Astrocyte (in vitro differentiated cells and primary cell): ENCODE measurements at regions not wholly inside any gene's neighbourhood (a gene's known extent, or its start where the extent isn't known, plus 50 kb on each side); places are given as distances from the start of the nearest gene placed in this dataset.

Experiments
- DNase-seq: peaks from one replicate; pipeline ENCODE4 v3.0.0-alpha.2; 2010; ENCODE audit warnings: low read depth
- FAIRE-seq: peaks from 2 replicates; lab custom pipeline; 2011; peaks lifted over from hg19 to GRCh38; lab: Jason Lieb, UNC
- H2AFZ ChIP-seq: 2 replicates; pipeline ENCODE4 v1.6.0; 2012; ENCODE audit warnings: low read depth, low read length, inconsistent platforms
- H3K27ac ChIP-seq: 2 replicates; pipeline ENCODE4 v1.5.1; 2011; ENCODE audit warnings: low read depth, low read length, inconsistent platforms
- H3K27me3 ChIP-seq: 2 replicates; pipeline ENCODE4 v1.6.0; 2011; ENCODE audit warnings: low read length, inconsistent platforms; ENCODE audit not compliant: insufficient read depth
- H3K36me3 ChIP-seq: 2 replicates; pipeline ENCODE4 v1.5.1; 2011; ENCODE audit warnings: low read length, inconsistent platforms; ENCODE audit not compliant: insufficient read depth
- H3K4me1 ChIP-seq: 2 replicates; pipeline ENCODE4 v1.5.1; 2011; ENCODE audit warnings: low read length, inconsistent platforms; ENCODE audit not compliant: insufficient read depth
- H3K4me2 ChIP-seq: 2 replicates; pipeline ENCODE4 v1.6.0; 2012; ENCODE audit warnings: low read length, inconsistent platforms
- H3K4me3 ChIP-seq: 2 replicates; pipeline ENCODE4 v1.5.1; 2011; ENCODE audit warnings: low read depth, mild to moderate bottlenecking, low read length, inconsistent platforms; ENCODE audit not compliant: insufficient read depth
- H3K79me2 ChIP-seq: 2 replicates; pipeline ENCODE4 v1.6.0; 2012; ENCODE audit warnings: mild to moderate bottlenecking, low read length, inconsistent platforms; ENCODE audit not compliant: insufficient read depth
- H3K9ac ChIP-seq: 2 replicates; pipeline ENCODE4 v1.6.0; 2012; ENCODE audit warnings: mild to moderate bottlenecking, low read length, inconsistent platforms
- H3K9me3 ChIP-seq: 2 replicates; pipeline ENCODE4 v1.5.1; 2012; ENCODE audit warnings: low read depth, mild to moderate bottlenecking, low read length, inconsistent platforms; ENCODE audit not compliant: insufficient read depth
- H4K20me1 ChIP-seq: 2 replicates; pipeline ENCODE4 v1.6.0; 2012; ENCODE audit warnings: low read length, inconsistent platforms; ENCODE audit not compliant: insufficient read depth
- H3K27ac Mint-ChIP-seq: one replicate; pipeline ENCODE4 v1.8.0; 2021; ENCODE audit warnings: mild to moderate bottlenecking, mixed read lengths; ENCODE audit not compliant: unreplicated experiment
- H3K27me3 Mint-ChIP-seq: one replicate; pipeline ENCODE4 v1.8.0; 2021; ENCODE audit warnings: low read depth, mixed read lengths; ENCODE audit not compliant: unreplicated experiment
- H3K36me3 Mint-ChIP-seq: one replicate; pipeline ENCODE4 v1.8.0; 2021; ENCODE audit warnings: low read depth, mixed read lengths; ENCODE audit not compliant: unreplicated experiment
- H3K4me1 Mint-ChIP-seq: one replicate; pipeline ENCODE4 v1.8.0; 2021; ENCODE audit warnings: low read depth, mixed read lengths; ENCODE audit not compliant: unreplicated experiment
- H3K4me3 Mint-ChIP-seq: one replicate; pipeline ENCODE4 v1.8.0; 2021; ENCODE audit warnings: mild to moderate bottlenecking, moderate library complexity, mixed read lengths; ENCODE audit not compliant: unreplicated experiment
- H3K9me3 Mint-ChIP-seq: one replicate; pipeline ENCODE4 v1.8.0; 2021; ENCODE audit warnings: mild to moderate bottlenecking, mixed read lengths; ENCODE audit not compliant: unreplicated experiment
- EZH2 ChIP-seq: IDR thresholded peaks from 2 replicates; pipeline ENCODE4 v1.6.1; 2012; ENCODE audit warnings: mild to moderate bottlenecking, low read length, inconsistent platforms; ENCODE audit not compliant: insufficient read depth
- TF ChIP-seq, protein P1 (sequence below): IDR thresholded peaks from 2 replicates; pipeline ENCODE4 v1.5.1; 2011; ENCODE audit warnings: low read depth, mild to moderate bottlenecking, inconsistent platforms, low read length, moderate library complexity; ENCODE audit not compliant: insufficient read depth

DNA sequence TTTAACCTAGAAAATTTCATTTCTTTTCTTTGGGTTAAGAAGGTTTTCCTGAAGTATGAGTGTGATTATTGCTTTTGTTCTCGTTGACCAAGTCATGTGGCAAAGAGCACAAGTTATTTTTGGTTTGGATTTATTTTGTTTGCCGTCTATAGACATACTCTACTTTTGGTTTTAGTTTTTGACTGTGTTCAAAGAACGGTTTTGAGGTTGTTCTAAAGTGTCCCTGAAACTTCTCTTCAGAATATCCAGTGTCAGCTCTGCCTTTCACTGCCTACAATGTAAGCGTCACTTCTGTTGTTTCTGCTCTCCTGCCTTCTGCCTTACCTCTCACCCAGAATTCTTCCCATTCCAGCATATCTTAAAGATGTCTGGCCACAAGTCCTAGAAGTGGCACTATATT lies 812.2 kb downstream of the C4orf33 start:
- Histone ChIP-seq H3K9ac (no peak overlapping the region), H3K4me3 (no peak overlapping the region), H3K27me3 (no peaks in the 10 kb centered on the region), H2AFZ (no peak overlapping the region), H3K9me3 (no peaks in the 10 kb centered on the region), H3K4me1 (no peaks in the 10 kb centered on the region), H3K27ac (no peak overlapping the region), H3K79me2 (no peaks in the 10 kb centered on the region), H3K4me2 (no peak overlapping the region), H4K20me1 (no peaks in the 10 kb centered on the region), H3K36me3 (no peaks in the 10 kb centered on the region)
- Mint-ChIP-seq H3K27ac (no peak overlapping the region), H3K4me1 (peaks cover 1% of the 10 kb centered on the region), H3K4me3 (no peak overlapping the region), H3K9me3 (no peaks in the 10 kb centered on the region), H3K36me3 (no peaks in the 10 kb centered on the region), H3K27me3 (no peaks in the 10 kb centered on the region)
- DNase-seq (no peak), FAIRE-seq (no peak)
- TF ChIP-seq, protein P1, sequence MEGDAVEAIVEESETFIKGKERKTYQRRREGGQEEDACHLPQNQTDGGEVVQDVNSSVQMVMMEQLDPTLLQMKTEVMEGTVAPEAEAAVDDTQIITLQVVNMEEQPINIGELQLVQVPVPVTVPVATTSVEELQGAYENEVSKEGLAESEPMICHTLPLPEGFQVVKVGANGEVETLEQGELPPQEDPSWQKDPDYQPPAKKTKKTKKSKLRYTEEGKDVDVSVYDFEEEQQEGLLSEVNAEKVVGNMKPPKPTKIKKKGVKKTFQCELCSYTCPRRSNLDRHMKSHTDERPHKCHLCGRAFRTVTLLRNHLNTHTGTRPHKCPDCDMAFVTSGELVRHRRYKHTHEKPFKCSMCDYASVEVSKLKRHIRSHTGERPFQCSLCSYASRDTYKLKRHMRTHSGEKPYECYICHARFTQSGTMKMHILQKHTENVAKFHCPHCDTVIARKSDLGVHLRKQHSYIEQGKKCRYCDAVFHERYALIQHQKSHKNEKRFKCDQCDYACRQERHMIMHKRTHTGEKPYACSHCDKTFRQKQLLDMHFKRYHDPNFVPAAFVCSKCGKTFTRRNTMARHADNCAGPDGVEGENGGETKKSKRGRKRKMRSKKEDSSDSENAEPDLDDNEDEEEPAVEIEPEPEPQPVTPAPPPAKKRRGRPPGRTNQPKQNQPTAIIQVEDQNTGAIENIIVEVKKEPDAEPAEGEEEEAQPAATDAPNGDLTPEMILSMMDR: no peak
- no peak for TF ChIP-seq EZH2

DNA sequence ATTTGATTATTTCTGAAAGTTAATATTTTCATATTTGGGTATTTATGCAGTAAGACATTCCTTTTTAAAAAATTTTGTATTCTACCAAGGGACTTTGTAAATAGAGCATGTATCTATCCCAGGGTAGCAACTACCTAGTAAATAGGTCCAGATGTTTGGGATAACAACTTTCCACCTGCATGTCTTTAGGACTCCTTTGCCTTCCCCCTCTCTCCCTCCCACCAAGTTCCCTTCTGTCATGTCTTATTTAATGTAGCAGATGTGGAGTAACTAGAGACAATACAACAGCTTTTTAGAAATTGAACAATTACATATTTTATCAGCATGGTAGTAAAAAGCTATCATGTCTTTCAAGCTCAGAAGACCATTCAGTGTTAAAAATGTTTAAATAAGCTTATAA lies 821.0 kb downstream of the C4orf33 start:
- no peak overlapping the region for H3K4me3 ChIP-seq
- H2AFZ ChIP-seq: no peak overlapping the region
- DNase-seq (no peak), FAIRE-seq (no peak)
- H3K9me3 Mint-ChIP-seq: no peaks in the 10 kb centered on the region
- H3K79me2 ChIP-seq: no peaks in the 10 kb centered on the region
- H3K4me2 ChIP-seq: no peak overlapping the region
- H4K20me1 ChIP-seq: no peaks in the 10 kb centered on the region
- no peak overlapping the region for H3K27ac ChIP-seq
- H3K9ac ChIP-seq: no peak overlapping the region
- no peaks in the 10 kb centered on the region for H3K36me3 Mint-ChIP-seq
- no peaks in the 10 kb centered on the region for H3K27me3 ChIP-seq
- H3K27me3 Mint-ChIP-seq: no peaks in the 10 kb centered on the region
- H3K4me1 Mint-ChIP-seq: peaks cover 10% of the 10 kb centered on the region
- TF ChIP-seq, protein P1: no peak
- TF ChIP-seq EZH2: no peak
- no peak overlapping the region for H3K4me3 Mint-ChIP-seq
- no peak overlapping the region for H3K27ac Mint-ChIP-seq
- no peaks in the 10 kb centered on the region for H3K4me1 ChIP-seq
- H3K36me3 ChIP-seq: no peaks in the 10 kb centered on the region
- no peaks in the 10 kb centered on the region for H3K9me3 ChIP-seq

DNA sequence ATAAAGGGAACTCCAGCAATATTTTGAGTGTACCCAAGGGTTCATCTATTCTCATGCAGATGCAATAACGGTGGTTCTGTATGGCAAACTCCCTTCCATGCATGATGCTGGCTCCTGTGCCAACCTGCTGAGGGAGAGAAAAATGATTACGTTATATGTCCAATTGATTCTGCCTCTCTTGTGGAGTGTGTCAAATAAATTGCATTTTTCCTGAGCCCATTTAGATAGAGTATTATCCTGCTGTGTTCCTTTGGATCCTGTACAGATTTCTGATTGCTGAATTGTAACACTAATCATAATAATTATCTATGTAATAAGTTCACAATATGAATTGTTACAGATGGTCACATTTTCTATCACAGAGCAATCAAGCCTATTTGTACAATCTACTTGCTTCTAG lies 821.7 kb downstream of the C4orf33 start:
- Mint-ChIP-seq H3K4me1 (peaks cover 9% of the 10 kb centered on the region), H3K4me3 (no peak overlapping the region), H3K27me3 (no peaks in the 10 kb centered on the region), H3K9me3 (no peaks in the 10 kb centered on the region), H3K36me3 (no peaks in the 10 kb centered on the region), H3K27ac (no peak overlapping the region)
- Histone ChIP-seq H3K9me3 (no peaks in the 10 kb centered on the region), H2AFZ (no peak overlapping the region), H3K9ac (no peak overlapping the region), H3K4me3 (no peak overlapping the region), H3K4me1 (no peaks in the 10 kb centered on the region), H3K79me2 (no peaks in the 10 kb centered on the region), H3K36me3 (no peaks in the 10 kb centered on the region), H4K20me1 (no peaks in the 10 kb centered on the region), H3K4me2 (no peak overlapping the region), H3K27ac (no peak overlapping the region), H3K27me3 (no peaks in the 10 kb centered on the region)
- no peak for TF ChIP-seq EZH2
- TF ChIP-seq, protein P1: no peak
- FAIRE-seq (no peak), DNase-seq (no peak)
